Suprapubic skin (tissue), 4 donors: ENCODE measurements at regions not wholly inside any gene's neighbourhood (a gene's known extent, or its start where the extent isn't known, plus 50 kb on each side); places are given as distances from the start of the nearest gene placed in this dataset.

Source experiments
- CTCF ChIP-seq, 2 donors: fragments of 200-600 bp in 1 of 2; fragments of 450-650 bp in 1 of 2; sonication (generic) in 1 of 2; IDR thresholded peaks; one replicate each; pipeline ENCODE4 v1.5.1; 2016 to 2019; ENCODE audit warnings: antibody characterized with exemption in 2 of 2, mild to moderate bottlenecking in 1 of 2, moderate library complexity in 1 of 2
- EP300 ChIP-seq: sonication (generic); formaldehyde crosslinking; IDR thresholded peaks from one replicate; pipeline ENCODE4 v1.6.1; 2017; ENCODE audit warnings: antibody characterized with exemption
- POLR2A ChIP-seq, 2 donors: fragments of 450-650 bp; IDR thresholded peaks; one replicate each; pipeline ENCODE4 v1.6.1; 2017; ENCODE audit warnings: antibody characterized with exemption in 2 of 2, mild to moderate bottlenecking in 2 of 2, moderate library complexity in 2 of 2
- POLR2AphosphoS5 ChIP-seq, 3 donors: sonication (generic); formaldehyde crosslinking; IDR thresholded peaks; one replicate each; pipeline ENCODE4 v1.6.1; 2017; ENCODE audit warnings: antibody characterized with exemption in 3 of 3

DNA sequence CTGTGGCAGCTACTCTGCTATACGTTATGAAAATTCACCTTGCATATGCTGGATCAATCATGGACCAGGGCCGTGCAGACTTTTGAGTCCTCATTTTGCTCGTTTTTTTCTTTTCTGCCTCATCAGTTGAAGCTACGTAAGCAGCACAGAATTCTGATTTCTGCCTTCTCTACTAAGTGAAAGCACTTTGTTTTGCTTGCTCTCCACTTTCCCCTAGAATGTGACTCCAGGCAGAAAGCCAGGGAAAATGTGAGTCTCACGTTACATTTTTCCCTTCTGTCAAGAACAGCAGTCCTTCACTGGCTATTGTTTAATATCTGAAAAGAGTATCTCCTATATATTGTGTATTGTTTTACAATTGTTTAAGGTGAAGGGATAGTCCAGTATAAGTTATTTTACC, 1840.1 kb downstream of the PCDH7 start:
- TF ChIP-seq CTCF (IDR thresholded peaks at IDR 0.05) = no peak
- TF ChIP-seq POLR2A (IDR thresholded peaks at IDR 0.05) = no peak
- TF ChIP-seq POLR2AphosphoS5 (IDR thresholded peaks at IDR 0.05) = no peak
- TF ChIP-seq EP300 = no peak
